22Rv1 (cell line): ENCODE measurements at regions not wholly inside any gene's neighbourhood (a gene's known extent, or its start where the extent isn't known, plus 50 kb on each side); places are given as distances from the start of the nearest gene placed in this dataset.
"Not testable (repeated sequence)": the region's sequence is repeated elsewhere in the genome, so short reads cannot be mapped to it uniquely, and the experiment has no call there.

Source experiments
- CTCF ChIP-seq: fragments of 450-650 bp; IDR thresholded peaks from 2 replicates; pipeline ENCODE4 v1.5.1; 2017; ENCODE audit warnings: mild to moderate bottlenecking
- ZFX ChIP-seq: fragments of 450-650 bp; IDR thresholded peaks from 2 replicates; pipeline ENCODE4 v1.6.1; 2017; ENCODE audit warnings: antibody characterized with exemption, borderline replicate concordance

- TF ChIP-seq CTCF, ZFX: not testable (repeated sequence)
Observed at GRCh38 chr1:234808459-234808858, 198.5 kb upstream of the IRF2BP2 start.
